IPS-NIHi7 (cell line): ENCODE measurements at regions not wholly inside any gene's neighbourhood (a gene's known extent, or its start where the extent isn't known, plus 50 kb on each side); places are given as distances from the start of the nearest gene placed in this dataset.
A peak's percentile ranks its signal among the peaks of the same experiment; 100 is the strongest.
"Not testable (repeated sequence)": the region's sequence is repeated elsewhere in the genome, so short reads cannot be mapped to it uniquely, and the experiment has no call there.

ENCODE experiments used
- DNase-seq: peaks from one replicate; pipeline ENCODE4 v3.0.0; 2012; ENCODE audit warnings: mixed read lengths; ENCODE audit errors: extremely low spot score

DNA sequence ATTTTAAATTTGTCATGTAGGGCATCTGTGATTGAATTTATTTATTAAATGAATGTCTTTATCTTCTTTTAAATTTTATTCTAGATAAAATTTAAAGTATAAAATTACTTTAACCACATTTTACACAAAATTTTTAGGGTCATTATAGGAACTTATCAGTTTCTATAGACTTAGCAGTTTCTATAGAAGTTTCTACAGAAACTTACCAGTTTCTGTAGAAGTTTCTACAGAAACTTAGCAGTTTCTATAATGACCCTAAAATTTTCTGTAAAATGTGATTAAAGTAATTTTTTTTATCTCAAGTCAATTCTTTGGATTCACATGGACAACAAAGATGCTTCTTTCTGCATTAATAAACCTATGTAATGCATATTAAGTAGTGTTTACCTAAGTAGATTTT, 565.9 kb upstream of the TECRL start:
- no peak for DNase-seq

DNA sequence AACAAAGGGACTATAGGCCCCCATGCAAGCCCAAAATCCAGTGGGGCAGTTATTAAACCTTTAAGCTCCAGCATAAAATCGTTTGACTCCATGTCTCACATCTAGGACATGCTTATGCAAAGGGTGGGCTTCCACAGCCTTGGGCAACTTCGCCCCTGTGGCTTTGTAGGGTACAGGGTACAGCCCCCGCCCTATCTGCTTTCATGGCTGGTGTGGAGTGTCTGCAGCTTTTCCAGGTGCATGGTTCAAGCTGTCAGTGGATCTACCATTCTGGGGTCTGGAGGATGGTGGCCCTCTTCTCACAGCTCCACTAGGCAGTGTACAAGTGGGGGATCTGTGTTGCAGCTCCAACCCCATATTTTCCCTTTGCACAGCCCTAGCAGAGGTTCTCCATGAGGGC, 559.8 kb upstream of the TECRL start:
- DNase-seq: no peak

DNA sequence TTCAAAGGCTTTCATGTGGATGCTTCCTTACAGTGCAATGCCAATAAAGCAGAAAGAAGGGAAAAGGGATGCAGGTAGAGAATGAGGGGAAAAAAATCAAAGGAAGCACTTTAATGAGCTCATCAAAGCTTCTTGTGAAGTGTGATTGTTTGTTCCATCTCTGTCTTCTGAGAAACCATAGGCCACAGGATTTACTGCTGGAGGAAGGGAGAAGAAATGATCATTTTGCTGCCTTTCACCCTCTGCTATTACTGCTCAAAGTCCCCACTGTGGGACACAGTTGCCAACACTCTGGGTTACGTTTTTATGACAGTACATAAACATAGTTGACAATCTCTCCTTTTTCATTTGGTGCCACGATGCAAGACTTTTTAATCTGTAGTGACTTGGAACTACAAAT, 558.0 kb upstream of the TECRL start:
- no peak for DNase-seq

DNA sequence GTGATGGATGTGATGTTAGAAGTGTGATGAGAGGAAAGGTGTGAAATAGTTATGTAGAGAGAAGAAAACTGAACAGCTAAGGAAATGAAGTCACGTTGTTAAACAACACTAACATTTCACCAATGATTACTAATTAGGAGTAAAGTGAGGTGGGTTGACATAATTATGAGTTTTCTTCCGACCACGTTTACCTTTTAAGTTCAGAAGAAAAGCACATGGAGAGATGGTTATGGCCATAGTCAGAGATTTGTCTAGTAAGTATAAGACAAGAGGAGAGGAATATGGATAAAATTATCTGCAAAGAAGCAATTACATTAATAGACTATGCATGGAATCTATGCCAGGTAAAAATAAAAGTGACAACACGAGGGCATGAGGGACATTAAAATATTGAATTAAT, 551.3 kb upstream of the TECRL start:
- DNase-seq: no peak

DNA sequence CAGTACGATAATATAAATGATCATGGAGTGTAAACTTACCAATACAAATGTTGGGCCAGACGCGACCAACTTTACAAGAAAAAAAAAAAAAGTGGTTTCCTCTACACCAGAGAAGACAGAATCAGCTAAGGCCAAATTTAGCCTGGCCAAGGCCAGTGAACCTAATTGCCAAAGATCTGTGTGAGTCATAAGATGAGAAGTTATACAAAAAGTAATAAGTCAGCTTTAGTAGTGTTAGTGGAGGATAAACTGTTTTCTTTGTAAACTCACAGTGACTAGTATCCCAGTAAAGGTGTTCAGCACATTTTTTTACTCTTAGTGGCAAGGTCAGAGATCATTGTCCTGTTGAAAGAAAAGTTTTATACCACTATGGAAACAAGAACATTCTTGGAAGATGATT, 531.4 kb upstream of the TECRL start:
- DNase-seq: no peak

DNA sequence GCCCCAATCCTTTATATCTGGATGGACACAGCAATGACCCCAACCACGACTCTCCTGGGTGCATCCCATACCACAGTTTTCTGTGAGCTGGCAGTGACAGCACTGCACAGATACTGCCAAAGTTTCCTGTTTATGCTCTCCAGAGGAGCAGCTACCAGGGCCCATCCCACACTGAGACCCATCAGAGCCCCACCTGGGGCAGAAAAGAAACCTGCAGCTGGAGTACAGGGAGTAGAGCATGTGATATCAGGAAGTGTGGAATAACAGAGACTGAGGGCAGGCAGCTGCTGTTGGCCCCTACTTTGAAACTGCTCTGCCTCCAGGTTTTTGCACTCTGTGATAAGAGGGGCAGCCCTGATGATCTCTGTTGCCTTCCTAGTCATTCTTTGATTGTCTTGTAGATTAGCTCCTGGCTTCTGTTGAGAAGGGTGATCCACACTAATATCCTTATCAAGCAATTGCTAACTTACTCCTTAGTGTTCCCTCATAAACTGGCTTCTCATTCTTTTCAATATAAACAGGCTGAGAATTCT, 526.3 kb upstream of the TECRL start:
- DNase-seq: no peak

DNA sequence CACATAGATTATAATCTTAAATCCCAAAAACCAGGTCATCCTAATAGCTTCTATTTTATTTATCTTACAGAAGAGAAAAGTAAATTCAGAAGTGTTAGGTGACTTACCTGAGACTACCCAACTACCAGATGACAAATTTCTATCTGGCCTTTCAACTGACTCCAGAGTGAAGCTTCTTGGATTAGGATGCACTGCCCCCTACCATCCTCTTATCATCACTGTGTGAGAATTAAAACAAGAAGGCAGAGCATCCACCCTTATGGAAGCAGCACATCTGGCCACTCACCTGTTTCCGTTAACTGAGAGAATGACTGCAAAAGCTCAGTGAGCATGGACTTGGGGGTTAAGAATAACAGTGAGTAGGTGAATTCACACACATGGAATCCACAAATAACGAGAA, 502.6 kb upstream of the TECRL start:
- peak; percentile 39 for DNase-seq

DNA sequence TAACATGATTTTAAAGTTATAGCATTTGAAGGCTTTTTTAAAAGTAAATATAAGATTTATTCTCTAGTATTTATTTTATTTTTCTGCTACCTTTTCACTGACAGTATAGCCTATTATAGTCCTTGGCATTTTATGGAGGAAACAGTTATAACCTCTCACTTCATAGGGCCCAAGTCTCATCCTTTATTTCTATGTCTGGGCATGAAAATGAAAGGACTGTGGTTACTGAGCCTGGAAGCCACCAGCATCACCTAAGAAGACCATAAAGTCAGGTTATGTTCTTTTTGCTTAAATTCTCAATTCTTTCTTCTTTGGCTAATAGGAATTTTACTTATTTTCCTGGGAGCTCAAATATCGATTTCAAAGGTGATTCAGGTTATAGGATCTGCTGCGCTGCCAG, 494.7 kb upstream of the TECRL start:
- no peak for DNase-seq

DNA sequence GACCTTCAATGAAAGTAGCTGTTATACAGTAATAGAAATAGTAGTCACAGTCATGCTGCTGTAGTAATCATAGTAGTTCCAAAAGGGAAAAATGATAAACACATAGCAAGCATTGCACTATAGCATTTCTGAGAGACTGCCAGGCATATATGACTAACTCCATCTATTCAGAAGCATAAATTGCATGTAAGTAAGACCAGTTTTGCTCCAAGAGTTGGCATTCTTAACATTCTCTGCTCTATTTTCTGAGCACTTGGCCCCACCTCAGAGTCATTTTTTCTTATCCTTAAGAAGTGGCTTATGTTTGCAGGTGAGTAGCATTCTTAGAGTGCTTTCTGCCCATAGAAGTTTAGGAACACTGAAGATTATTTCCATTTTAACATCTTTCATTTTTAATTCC, 490.3 kb upstream of the TECRL start:
- no peak for DNase-seq

DNA sequence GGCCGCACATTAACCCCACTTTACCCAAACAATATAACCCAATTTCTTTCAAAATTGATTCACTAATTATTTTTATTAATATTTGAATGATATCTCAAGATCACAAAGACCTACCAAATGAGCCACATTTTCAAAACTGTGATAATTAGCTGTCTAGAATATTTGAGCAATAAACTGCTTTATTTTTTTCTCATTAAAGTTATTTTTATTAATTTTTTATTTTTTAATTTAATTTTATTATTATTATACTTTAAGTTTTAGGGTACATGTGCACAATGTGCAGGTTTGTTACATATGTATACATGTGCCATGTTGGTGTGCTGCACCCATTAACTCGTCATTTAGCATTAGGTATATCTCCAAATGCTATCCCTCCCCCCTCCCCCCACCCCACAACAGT, 489.8 kb upstream of the TECRL start:
- DNase-seq: not testable (repeated sequence)

DNA sequence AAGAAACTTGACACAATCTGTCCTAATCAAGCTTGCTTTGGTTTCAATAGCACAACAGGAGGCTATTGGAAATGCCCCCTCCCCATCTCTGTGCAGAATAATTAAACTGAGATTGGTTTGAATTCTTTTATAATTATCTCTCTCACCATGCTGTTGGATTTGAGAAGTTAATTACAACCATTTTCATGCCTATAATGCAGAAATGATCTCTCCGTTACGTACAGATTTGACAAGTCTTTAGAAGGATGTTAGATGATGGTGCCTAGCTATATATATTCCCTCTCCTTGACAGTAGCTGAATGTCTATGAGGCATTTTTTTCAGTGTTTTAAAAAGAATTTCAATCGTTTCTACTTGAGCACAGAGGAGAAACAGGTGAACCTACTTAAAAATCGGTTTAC, 488.4 kb upstream of the TECRL start:
- no peak for DNase-seq

DNA sequence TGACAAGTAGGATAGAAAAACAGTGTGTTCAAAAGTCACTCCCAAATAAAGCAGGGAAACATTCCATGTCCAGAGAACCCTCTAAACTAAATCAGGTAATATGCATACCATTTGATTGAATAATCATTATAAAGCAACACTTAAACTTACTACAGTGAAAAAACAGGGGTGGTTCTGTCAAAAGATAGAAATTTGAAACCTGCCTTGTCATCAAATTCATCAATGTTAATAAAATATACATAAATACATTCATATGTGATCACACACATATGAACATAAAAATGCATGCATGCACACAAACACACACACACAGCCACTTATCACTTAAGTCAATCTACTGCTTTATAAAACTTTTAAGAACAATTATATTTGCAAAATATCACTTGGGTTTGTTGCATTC, 485.8 kb upstream of the TECRL start:
- no peak for DNase-seq

DNA sequence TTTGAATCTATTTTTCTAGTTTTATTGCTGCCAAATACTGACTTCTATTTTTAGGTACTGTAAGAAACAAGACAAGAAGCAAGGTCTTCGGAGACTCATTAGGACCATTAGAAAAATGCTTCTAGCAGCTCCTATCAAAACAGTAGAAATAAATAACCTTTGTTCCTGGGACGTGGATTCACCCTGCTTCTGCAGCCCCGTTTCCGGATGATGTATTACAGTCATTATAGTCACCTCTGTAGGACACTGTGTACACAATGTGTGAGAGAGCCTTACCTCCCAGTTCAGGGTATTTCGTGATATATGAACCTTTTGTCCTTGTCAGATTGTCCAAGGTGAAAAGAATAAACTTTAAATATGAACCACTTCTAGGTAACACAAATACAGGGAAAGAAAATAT, 484.0 kb upstream of the TECRL start:
- DNase-seq: no peak

DNA sequence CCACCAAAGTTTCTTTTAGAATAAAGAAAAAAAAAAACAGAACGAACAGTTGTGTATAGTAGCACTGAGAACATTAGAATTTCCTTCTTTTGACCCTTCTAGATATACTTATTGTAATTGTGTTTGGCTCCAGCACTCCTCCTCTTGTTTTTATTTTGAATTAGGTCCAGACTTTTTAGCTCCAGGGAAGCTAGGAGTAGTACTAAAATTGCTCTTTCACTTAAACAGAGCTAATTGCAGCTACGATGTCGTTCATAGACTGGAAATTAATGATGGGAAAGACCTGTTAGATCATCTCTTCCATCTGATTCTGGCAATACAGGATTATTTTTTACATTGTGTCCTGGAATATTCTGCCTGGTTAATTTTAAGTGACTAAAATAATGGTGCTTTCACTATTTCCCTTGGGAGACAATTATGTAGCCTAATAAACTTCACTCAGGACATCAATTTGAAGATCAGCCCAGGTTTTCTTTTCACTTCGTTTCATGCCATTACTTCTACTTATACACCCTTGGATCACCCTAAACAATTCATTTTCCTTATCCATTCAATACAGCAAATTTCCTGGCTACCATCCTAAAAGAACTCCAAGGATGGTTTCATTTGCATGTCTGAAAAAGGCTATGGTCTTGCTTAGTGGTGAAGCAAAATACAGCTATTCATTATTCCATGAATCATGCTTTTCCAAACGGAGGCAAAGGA, 480.8 kb upstream of the TECRL start:
- no peak for DNase-seq

DNA sequence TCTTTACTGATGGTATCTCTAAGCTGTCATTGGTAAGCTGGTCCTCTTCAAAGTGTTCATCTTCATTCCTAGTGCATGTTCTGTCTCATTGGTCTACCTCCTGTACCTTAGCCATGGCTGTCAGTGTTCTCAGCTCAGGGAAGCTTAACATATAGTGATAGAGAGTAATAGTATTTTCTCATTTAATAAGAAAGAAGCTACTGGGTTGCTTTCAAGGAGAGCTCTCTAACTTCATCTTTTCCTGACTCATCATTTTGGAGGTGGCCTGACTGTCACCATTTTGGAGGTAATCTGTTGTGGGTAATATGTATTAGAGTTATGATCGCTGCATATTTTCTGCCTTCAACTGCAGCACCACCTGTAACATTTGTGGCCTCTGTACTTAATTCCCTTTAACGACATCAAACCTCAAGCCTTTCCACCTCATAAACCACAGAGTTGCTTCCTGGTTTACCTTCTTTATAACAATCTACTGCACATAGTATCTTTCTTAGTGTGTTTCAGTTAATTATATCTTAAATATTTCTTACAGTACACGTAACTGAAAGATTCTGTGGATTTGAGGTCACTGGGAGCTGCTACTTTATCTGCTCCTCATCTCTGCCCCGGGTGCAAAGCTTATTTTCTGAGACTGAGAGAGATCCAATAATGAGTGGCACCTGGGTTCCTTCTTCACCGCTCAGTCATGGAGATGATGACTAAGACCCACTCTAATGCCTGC, 474.0 kb upstream of the TECRL start:
- no peak for DNase-seq

DNA sequence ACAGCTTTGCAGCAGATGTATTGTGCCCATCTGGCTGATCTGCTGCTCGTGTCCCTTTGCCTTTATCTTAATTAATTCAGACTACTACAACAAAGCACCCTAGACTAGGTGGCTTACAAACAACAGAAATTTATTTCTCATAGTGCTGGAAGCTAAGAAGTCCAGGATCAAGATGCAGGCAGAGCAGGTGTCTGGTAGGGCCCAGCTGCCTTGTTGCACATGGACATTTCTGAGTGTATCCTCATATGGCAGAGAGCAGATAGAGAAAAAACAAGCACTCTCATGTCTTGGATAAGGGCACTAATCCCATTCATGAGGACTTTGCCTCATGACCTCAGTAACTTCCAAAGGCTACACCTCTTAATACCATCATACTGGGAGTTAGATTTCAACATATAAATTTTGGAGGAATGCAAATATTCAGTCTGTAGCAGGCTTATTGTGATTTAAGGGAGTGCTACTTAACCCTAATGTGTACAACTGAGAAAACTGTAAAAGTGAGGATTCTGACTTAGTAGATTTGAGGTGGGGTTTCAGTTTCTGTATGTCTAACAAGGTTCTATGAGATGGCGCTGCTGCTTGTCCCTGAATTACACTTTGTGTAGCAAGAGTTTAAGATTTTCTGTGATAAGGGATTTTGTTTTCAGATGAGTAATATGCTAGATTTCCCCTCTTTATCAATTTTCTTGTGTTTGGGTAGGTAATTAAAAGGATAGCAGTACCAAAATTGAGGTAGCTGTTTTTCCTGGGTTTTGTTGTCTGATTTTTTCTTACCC, 473.2 kb upstream of the TECRL start:
- no peak for DNase-seq

DNA sequence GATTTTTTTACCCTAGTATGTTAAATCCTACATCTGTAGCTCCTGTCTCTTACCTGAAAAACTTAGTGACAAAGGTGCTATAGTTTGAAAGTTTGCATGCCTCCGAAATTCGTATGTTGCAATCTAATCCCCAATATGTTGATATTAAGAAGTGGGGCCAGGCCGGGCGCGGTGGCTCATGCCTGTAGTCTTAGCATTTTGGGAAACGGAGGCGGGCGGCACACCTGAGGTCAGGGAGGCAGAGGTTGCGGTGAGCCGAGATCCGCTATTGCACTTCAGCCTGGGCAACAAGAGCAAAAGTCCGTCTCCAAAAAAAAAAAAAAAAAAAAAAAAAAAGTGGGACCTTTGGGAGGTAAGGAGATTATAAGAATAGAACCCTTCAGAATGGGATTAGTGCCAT, 471.3 kb upstream of the TECRL start:
- no peak for DNase-seq

DNA sequence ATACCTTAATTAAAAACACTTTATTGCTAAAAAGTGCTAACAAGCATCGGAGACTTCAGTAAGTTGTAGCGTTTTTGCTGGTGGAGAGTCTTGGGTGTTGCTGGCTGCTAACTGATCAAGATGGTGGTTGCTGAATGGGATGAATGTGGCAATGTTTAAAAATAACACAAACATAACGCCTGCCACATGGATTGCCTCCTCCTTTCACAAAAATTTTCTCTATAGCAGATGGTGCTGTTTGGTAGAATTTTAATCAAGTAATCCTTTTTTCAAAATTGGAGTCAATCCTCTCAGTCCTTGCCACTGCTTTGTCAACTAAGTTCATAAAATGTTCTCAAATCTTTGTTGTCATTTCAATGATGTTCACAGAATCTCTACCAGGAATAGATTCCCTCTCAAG, 466.8 kb upstream of the TECRL start:
- DNase-seq: no peak

DNA sequence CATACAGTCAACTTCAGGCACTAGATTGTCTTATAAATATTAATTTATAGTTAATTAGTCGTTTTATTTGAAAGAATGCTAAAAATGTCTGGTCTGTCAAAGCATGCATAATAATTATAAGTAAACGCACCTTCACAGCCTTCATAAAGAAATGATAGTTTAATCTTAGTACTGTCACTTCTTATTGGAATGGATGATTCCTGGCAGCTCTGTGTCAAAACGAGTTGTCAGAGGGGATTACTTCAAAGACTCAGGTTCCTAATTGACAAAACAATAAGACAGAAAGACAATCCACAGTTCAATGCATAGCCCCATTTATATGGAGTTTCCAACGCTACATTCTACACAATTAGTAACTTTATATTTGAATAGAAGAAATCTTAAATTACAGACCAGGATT, 461.3 kb upstream of the TECRL start:
- no peak for DNase-seq

DNA sequence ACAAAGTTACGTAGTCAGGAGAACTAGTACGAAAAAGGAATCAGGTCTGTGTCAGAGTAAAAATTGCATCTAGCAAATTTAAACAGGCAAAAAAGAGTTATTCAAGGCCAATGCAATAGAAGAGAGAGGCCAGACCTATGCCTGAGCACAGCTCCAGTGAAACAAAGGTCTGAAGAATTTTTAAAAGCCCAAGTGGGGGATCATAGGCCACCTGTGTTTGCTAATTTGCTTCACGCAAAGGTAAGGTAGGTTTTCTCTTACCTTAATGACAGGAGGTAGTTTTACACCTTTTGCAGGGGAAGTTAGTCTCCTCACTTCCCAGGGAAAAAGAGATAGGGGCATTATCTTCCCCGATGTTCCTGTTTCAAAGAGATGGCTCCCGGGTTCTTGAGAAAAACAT, 448.6 kb upstream of the TECRL start:
- DNase-seq: peak; percentile 9

DNA sequence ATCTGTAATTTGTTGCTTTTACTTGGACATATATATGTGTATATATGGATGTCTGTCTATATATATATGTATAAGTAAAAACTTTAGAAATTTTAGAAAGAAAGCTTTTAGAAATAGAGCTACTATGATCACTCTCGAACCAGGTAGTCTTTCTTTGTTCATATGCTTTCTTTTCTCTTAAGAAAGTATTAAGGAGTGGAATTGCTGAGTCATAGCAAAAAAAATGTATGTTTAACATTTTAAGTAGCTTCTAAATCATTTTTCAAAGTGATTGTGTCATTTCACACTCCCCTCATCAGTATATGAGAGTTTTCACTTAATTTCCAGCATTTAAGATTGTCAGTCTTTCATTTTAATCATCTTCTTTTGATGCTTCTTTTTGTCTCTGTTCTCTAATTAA, 447.9 kb upstream of the TECRL start:
- DNase-seq: no peak

DNA sequence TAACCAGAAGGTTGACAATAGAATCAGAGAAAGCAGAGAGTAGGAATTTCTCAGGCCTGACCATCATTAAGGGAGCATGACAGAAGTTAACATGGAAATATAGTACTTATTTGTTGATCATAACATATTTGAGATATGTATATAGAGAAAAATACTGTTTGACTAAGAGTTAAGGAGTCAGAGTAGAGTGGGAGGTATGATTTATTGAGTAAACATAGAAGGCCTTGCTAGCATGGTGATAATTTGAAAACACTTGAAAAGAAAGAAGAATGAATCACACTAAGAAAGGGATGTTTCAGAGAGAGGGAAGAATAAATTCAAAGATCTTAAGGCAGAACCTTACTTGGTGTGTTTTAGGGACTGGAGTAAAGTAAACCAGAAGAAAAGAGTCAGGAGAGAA, 437.2 kb upstream of the TECRL start:
- DNase-seq: no peak

DNA sequence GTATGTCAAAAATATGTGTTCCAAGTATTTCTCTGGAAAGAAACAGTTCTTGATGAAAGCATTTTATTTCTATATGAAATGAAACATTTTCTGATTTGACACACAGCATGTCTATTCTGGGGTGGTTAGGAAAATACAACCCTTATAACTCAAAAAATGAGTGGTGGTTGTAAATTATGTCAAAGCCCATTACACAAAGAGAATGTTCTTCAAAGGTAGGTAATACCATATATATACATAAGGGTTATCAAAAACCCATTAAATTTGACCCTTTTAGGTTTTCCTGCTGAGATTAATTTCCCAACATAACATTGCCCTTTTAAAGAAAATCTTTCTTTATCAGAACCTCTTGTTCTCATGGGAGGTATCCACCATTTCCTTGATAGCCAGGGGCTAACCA, 420.5 kb upstream of the TECRL start:
- DNase-seq: no peak
